ENCODE measurements at regions not wholly inside any gene's neighbourhood (a gene's known extent, or its start where the extent isn't known, plus 50 kb on each side); places are given as distances from the start of the nearest gene placed in this dataset.

- no peak for TF ChIP-seq CTCF (conservative IDR thresholded peaks at IDR 0.05; ENCODE audit: low read length)
- no peak for TF ChIP-seq EZH2phosphoT487 (IDR thresholded peaks at IDR 0.05; ENCODE audit: borderline replicate concordance, low read depth, low read length)
Observed at GRCh38 chr14:101340556-101340955, 220.7 kb upstream of the DIO3 start.

All from OCI-LY7 (cell line).